GM23338 (cell line): ENCODE measurements at regions not wholly inside any gene's neighbourhood (a gene's known extent, or its start where the extent isn't known, plus 50 kb on each side); places are given as distances from the start of the nearest gene placed in this dataset.

Experiments used
- ATAC-seq: fragments of 200-7000 bp; cut with Tn5 transposase; 3 replicates; pipeline ENCODE4 v1.9.1; 2020
- DNase-seq: peaks from one replicate; pipeline ENCODE4 v3.0.0-alpha.2; 2015; ENCODE audit warnings: low spot score
- H2AFZ ChIP-seq: fragments of 200-600 bp; sonication (generic); 2 replicates; pipeline ENCODE4 v1.8.0; 2016; ENCODE audit warnings: antibody characterized with exemption, mild to moderate bottlenecking, moderate library complexity
- H3F3A ChIP-seq: fragments of 200-600 bp; sonication (generic); replicated peaks from 2 replicates; pipeline ENCODE4 v1.8.0; 2017; ENCODE audit warnings: antibody characterized with exemption, mixed run types, low read depth
- H3K27ac ChIP-seq: fragments of 200-600 bp; sonication (generic); 2 replicates; pipeline ENCODE4 v1.6.1; 2016; ENCODE audit warnings: low read depth
- H3K27me3 ChIP-seq: fragments of 200-600 bp; sonication (generic); 2 replicates; pipeline ENCODE4 v1.8.0; 2016; ENCODE audit warnings: mild to moderate bottlenecking, mixed run types, moderate library complexity; ENCODE audit not compliant: insufficient read depth
- H3K36me3 ChIP-seq: fragments of 200-600 bp; sonication (generic); 2 replicates; pipeline ENCODE4 v1.8.0; 2016; ENCODE audit warnings: mild to moderate bottlenecking; ENCODE audit not compliant: insufficient read depth
- H3K4me1 ChIP-seq: fragments of 200-600 bp; sonication (generic); 2 replicates; pipeline ENCODE4 v1.8.0; 2016; ENCODE audit warnings: mild to moderate bottlenecking, moderate library complexity; ENCODE audit not compliant: insufficient read depth
- H3K4me2 ChIP-seq: fragments of 200-600 bp; sonication (generic); 2 replicates; pipeline ENCODE4 v1.7.1; 2017; ENCODE audit warnings: mixed run types
- H3K4me3 ChIP-seq: fragments of 200-600 bp; sonication (generic); 2 replicates; pipeline ENCODE4 v1.6.1; 2016; ENCODE audit warnings: mixed run types
- H3K79me2 ChIP-seq: fragments of 200-600 bp; sonication (generic); replicated peaks from 2 replicates; pipeline ENCODE4 v1.8.0; 2017; ENCODE audit warnings: mild to moderate bottlenecking; ENCODE audit not compliant: insufficient read depth
- H3K9me2 ChIP-seq: fragments of 200-600 bp; sonication (generic); 2 replicates; pipeline ENCODE4 v1.8.0; 2017; ENCODE audit not compliant: insufficient read depth
- H4K20me1 ChIP-seq: fragments of 200-600 bp; sonication (generic); replicated peaks from 2 replicates; pipeline ENCODE4 v1.8.0; 2017; ENCODE audit warnings: mild to moderate bottlenecking; ENCODE audit not compliant: insufficient read depth
- H3K27ac Mint-ChIP-seq: 2 replicates; pipeline ENCODE4 v1.8.0; 2020; ENCODE audit warnings: inconsistent platforms, mild to moderate bottlenecking, moderate library complexity, mixed read lengths
- H3K27me3 Mint-ChIP-seq: 3 replicates; pipeline ENCODE4 v1.8.0; 2022; ENCODE audit warnings: low read depth, mild to moderate bottlenecking, moderate library complexity, mixed read lengths, inconsistent platforms; ENCODE audit not compliant: insufficient read depth, poor library complexity
- H3K36me3 Mint-ChIP-seq: 3 replicates; pipeline ENCODE4 v1.8.0; 2021; ENCODE audit warnings: low read depth, mild to moderate bottlenecking, inconsistent platforms, moderate library complexity, mixed read lengths
- H3K4me1 Mint-ChIP-seq: 3 replicates; pipeline ENCODE4 v1.8.0; 2020; ENCODE audit warnings: mild to moderate bottlenecking, inconsistent platforms, mixed read lengths
- H3K4me3 Mint-ChIP-seq: 3 replicates; pipeline ENCODE4 v1.8.0; 2021; ENCODE audit warnings: moderate library complexity, mild to moderate bottlenecking, inconsistent platforms, mixed read lengths
- H3K9me3 Mint-ChIP-seq: 3 replicates; pipeline ENCODE4 v1.8.0; 2020; ENCODE audit warnings: moderate library complexity, mild to moderate bottlenecking, inconsistent platforms, mixed read lengths
- CREB1 ChIP-seq: fragments of 250-450 bp; sonication (Bioruptor Pico); IDR thresholded peaks from 2 replicates; pipeline ENCODE4 v1.5.0; 2020; ENCODE audit warnings: low read depth, mild to moderate bottlenecking, moderate library complexity
- CTCF ChIP-seq, 2 experiments: fragments of 200-600 bp in 1 of 2; sonication (generic) in 1 of 2; conservative IDR thresholded peaks; 2 replicates each; pipeline versions ENCODE4 v1.5.1 to v1.6.1; 2016 to 2017; ENCODE audit warnings: antibody characterized with exemption in 2 of 2, low read depth in 2 of 2, mild to moderate bottlenecking in 2 of 2, moderate library complexity in 1 of 2
- ETS1 ChIP-seq: IDR thresholded peaks from 2 replicates; pipeline ENCODE4 v1.6.1; 2016; ENCODE audit warnings: antibody characterized with exemption
- EZH2 ChIP-seq: fragments of 200-600 bp; sonication (generic); IDR thresholded peaks from one replicate; pipeline ENCODE4 v1.8.0; 2017; ENCODE audit warnings: antibody characterized with exemption, mild to moderate bottlenecking, low read depth; ENCODE audit not compliant: unreplicated experiment
- EZH2phosphoT487 ChIP-seq: fragments of 200-600 bp; sonication (generic); IDR thresholded peaks from one replicate; pipeline ENCODE4 v1.8.1; 2018; ENCODE audit warnings: antibody characterized with exemption; ENCODE audit not compliant: unreplicated experiment
- JUNB ChIP-seq: IDR thresholded peaks from one replicate; pipeline ENCODE4 v1.6.1; 2016; ENCODE audit warnings: antibody characterized with exemption; ENCODE audit not compliant: unreplicated experiment
- NANOG ChIP-seq: IDR thresholded peaks from 2 replicates; pipeline ENCODE4 v1.6.1; 2016; ENCODE audit warnings: antibody characterized with exemption, borderline replicate concordance
- POLR2AphosphoS5 ChIP-seq: IDR thresholded peaks from 2 replicates; pipeline ENCODE4 v1.6.1; 2016; ENCODE audit warnings: antibody characterized with exemption, low read depth
- REST ChIP-seq: IDR thresholded peaks from one replicate; pipeline ENCODE4 v1.6.1; 2018; ENCODE audit warnings: antibody characterized with exemption; ENCODE audit not compliant: unreplicated experiment
- STAT1 ChIP-seq: IDR thresholded peaks from one replicate; pipeline ENCODE4 v1.6.1; 2016; ENCODE audit warnings: antibody characterized with exemption; ENCODE audit not compliant: unreplicated experiment
- ZNF114 ChIP-seq: fragments of 250-450 bp; sonication (Bioruptor Pico); IDR thresholded peaks from 2 replicates; pipeline ENCODE4 v1.5.0; 2020; ENCODE audit warnings: mild to moderate bottlenecking, moderate library complexity
- ZNF331 ChIP-seq: fragments of 250-450 bp; sonication (Bioruptor Pico); IDR thresholded peaks from 2 replicates; pipeline ENCODE4 v1.5.0; 2020; ENCODE audit warnings: low read depth, mild to moderate bottlenecking, moderate library complexity
- TF ChIP-seq, protein P1 (sequence below): fragments of 250-450 bp; sonication (Bioruptor Pico); IDR thresholded peaks from 2 replicates; pipeline ENCODE4 v1.5.0; 2020; ENCODE audit warnings: mild to moderate bottlenecking, moderate library complexity

- H3K4me1 Mint-ChIP-seq, result peaks cover 2% of the 10 kb centered on the region; the same call in 2 of the 3 replicates
- H3K27me3 ChIP-seq, result no peaks in the 10 kb centered on the region
- no peak overlapping the region for H2AFZ ChIP-seq
- H3K79me2 ChIP-seq, result no peaks in the 10 kb centered on the region
- no peak for ATAC-seq
- no peak overlapping the region for H3K4me3 ChIP-seq
- H3K4me2 ChIP-seq, result no peak overlapping the region
- no peaks in the 10 kb centered on the region for H3K9me2 ChIP-seq
- no peak for DNase-seq
- no peak overlapping the region for H3K27ac Mint-ChIP-seq
- TF ChIP-seq ETS1 (no peak), EZH2phosphoT487 (no peak), EZH2 (no peak), STAT1 (no peak), CREB1 (CRISPR knock-in tag) (no peak), CTCF (conservative IDR thresholded peaks at IDR 0.05; ENCODE audit: low read depth in 2 of 2) (no peak), ZNF114 (CRISPR knock-in tag) (no peak), ZNF331 (CRISPR knock-in tag) (no peak), NANOG (no peak), JUNB (no peak), POLR2AphosphoS5 (no peak), REST (no peak)
- TF ChIP-seq, protein P1, sequence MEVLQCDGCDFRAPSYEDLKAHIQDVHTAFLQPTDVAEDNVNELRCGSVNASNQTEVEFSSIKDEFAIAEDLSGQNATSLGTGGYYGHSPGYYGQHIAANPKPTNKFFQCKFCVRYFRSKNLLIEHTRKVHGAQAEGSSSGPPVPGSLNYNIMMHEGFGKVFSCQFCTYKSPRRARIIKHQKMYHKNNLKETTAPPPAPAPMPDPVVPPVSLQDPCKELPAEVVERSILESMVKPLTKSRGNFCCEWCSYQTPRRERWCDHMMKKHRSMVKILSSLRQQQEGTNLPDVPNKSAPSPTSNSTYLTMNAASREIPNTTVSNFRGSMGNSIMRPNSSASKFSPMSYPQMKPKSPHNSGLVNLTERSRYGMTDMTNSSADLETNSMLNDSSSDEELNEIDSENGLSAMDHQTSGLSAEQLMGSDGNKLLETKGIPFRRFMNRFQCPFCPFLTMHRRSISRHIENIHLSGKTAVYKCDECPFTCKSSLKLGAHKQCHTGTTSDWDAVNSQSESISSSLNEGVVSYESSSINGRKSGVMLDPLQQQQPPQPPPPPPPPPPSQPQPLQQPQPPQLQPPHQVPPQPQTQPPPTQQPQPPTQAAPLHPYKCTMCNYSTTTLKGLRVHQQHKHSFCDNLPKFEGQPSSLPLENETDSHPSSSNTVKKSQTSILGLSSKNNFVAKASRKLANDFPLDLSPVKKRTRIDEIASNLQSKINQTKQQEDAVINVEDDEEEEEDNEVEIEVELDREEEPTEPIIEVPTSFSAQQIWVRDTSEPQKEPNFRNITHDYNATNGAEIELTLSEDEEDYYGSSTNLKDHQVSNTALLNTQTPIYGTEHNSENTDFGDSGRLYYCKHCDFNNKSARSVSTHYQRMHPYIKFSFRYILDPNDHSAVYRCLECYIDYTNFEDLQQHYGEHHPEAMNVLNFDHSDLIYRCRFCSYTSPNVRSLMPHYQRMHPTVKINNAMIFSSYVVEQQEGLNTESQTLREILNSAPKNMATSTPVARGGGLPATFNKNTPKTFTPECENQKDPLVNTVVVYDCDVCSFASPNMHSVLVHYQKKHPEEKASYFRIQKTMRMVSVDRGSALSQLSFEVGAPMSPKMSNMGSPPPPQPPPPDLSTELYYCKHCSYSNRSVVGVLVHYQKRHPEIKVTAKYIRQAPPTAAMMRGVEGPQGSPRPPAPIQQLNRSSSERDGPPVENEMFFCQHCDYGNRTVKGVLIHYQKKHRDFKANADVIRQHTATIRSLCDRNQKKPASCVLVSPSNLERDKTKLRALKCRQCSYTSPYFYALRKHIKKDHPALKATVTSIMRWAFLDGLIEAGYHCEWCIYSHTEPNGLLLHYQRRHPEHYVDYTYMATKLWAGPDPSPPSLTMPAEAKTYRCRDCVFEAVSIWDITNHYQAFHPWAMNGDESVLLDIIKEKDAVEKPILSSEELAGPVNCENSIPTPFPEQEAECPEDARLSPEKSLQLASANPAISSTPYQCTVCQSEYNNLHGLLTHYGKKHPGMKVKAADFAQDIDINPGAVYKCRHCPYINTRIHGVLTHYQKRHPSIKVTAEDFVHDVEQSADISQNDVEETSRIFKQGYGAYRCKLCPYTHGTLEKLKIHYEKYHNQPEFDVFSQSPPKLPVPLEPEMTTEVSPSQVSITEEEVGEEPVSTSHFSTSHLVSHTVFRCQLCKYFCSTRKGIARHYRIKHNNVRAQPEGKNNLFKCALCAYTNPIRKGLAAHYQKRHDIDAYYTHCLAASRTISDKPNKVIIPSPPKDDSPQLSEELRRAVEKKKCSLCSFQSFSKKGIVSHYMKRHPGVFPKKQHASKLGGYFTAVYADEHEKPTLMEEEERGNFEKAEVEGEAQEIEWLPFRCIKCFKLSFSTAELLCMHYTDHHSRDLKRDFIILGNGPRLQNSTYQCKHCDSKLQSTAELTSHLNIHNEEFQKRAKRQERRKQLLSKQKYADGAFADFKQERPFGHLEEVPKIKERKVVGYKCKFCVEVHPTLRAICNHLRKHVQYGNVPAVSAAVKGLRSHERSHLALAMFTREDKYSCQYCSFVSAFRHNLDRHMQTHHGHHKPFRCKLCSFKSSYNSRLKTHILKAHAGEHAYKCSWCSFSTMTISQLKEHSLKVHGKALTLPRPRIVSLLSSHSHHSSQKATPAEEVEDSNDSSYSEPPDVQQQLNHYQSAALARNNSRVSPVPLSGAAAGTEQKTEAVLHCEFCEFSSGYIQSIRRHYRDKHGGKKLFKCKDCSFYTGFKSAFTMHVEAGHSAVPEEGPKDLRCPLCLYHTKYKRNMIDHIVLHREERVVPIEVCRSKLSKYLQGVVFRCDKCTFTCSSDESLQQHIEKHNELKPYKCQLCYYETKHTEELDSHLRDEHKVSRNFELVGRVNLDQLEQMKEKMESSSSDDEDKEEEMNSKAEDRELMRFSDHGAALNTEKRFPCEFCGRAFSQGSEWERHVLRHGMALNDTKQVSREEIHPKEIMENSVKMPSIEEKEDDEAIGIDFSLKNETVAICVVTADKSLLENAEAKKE (CRISPR knock-in tag), result no peak
- H3K27me3 Mint-ChIP-seq, result no peaks in the 10 kb centered on the region
- no peak overlapping the region for H3K27ac ChIP-seq
- no peaks in the 10 kb centered on the region for H3K4me1 ChIP-seq
- 0 out of 2 replicates have a peak, but pooled peaks cover 4% of the 10 kb centered on the region for H3F3A ChIP-seq
- no peaks in the 10 kb centered on the region for H4K20me1 ChIP-seq
- H3K36me3 ChIP-seq, result no peaks in the 10 kb centered on the region
- H3K36me3 Mint-ChIP-seq, result peaks cover 7% of the 10 kb centered on the region
- no peak overlapping the region for H3K4me3 Mint-ChIP-seq
- H3K9me3 Mint-ChIP-seq, result peaks cover 11% of the 10 kb centered on the region
These were observed 229.9 kb downstream of the BCAS1 start for GRCh38 chr20:53840532-53840931.
